ENCODE measurements at regions not wholly inside any gene's neighbourhood (a gene's known extent, or its start where the extent isn't known, plus 50 kb on each side); places are given as distances from the start of the nearest gene placed in this dataset.

- TF ChIP-seq TCF12 (IDR thresholded peaks at IDR 0.05; ENCODE audit: low read depth) = no peak
- no peak for TF ChIP-seq NFIC (IDR thresholded peaks at IDR 0.05)
- TF ChIP-seq MAX (IDR thresholded peaks at IDR 0.05) = no peak
- TF ChIP-seq EP300 (IDR thresholded peaks at IDR 0.05; ENCODE audit: borderline replicate concordance) = no peak
- TF ChIP-seq CEBPB (IDR thresholded peaks at IDR 0.05) = no peak
- no peak for TF ChIP-seq TEAD4 (IDR thresholded peaks at IDR 0.05)
- TF ChIP-seq CREB1 (IDR thresholded peaks at IDR 0.05; ENCODE audit: low read depth) = no peak
- no peak for TF ChIP-seq FOXM1 (IDR thresholded peaks at IDR 0.05; ENCODE audit: borderline replicate concordance, low read depth)
- no peak for TF ChIP-seq TAF1 (IDR thresholded peaks at IDR 0.05; ENCODE audit: low read depth)
- TF ChIP-seq YY1 (IDR thresholded peaks at IDR 0.05; ENCODE audit: low read depth) = no peak
- no peak for TF ChIP-seq USF1 (IDR thresholded peaks at IDR 0.05)
- TF ChIP-seq RAD21 (IDR thresholded peaks at IDR 0.05; ENCODE audit: low read depth) = no peak
- no peak for TF ChIP-seq ZBTB7A (IDR thresholded peaks at IDR 0.05; ENCODE audit: low read depth)
- TF ChIP-seq REST (IDR thresholded peaks at IDR 0.05; ENCODE audit: low read depth) = no peak
- no peak for TF ChIP-seq EGR1 (IDR thresholded peaks at IDR 0.05)
These were observed 157.3 kb downstream of the RRAGB start for GRCh38 chrX:55874807-55875206.

- TF ChIP-seq RAD21 (IDR thresholded peaks at IDR 0.05; ENCODE audit: low read depth) (peak; percentile 15; the same call in 1 of the 2 replicates), EGR1 (IDR thresholded peaks at IDR 0.05) (peak; percentile 78), TCF12 (IDR thresholded peaks at IDR 0.05; ENCODE audit: low read depth) (0 out of 2 replicates have a peak, but pooled peaks have one; percentile 29), REST (IDR thresholded peaks at IDR 0.05; ENCODE audit: low read depth) (no peak), TAF1 (IDR thresholded peaks at IDR 0.05; ENCODE audit: low read depth) (no peak)
These were observed 190.5 kb downstream of the RRAGB start for GRCh38 chrX:55907968-55908607.

GRCh38 chrX:55908661-55909212, 191.2 kb downstream of the RRAGB start:
- TF ChIP-seq EGR1 (IDR thresholded peaks at IDR 0.05) (no peak), REST (IDR thresholded peaks at IDR 0.05; ENCODE audit: low read depth) (no peak), YY1 (IDR thresholded peaks at IDR 0.05; ENCODE audit: low read depth) (peak; percentile 63), TAF1 (IDR thresholded peaks at IDR 0.05; ENCODE audit: low read depth) (0 out of 2 replicates have a peak, but pooled peaks have one; percentile 27), FOXM1 (IDR thresholded peaks at IDR 0.05; ENCODE audit: borderline replicate concordance, low read depth) (no peak), RAD21 (IDR thresholded peaks at IDR 0.05; ENCODE audit: low read depth) (no peak), MAX (IDR thresholded peaks at IDR 0.05) (no peak), TCF12 (IDR thresholded peaks at IDR 0.05; ENCODE audit: low read depth) (no peak), CREB1 (IDR thresholded peaks at IDR 0.05; ENCODE audit: low read depth) (no peak), NFIC (IDR thresholded peaks at IDR 0.05) (no peak), TEAD4 (IDR thresholded peaks at IDR 0.05) (no peak), EP300 (IDR thresholded peaks at IDR 0.05; ENCODE audit: borderline replicate concordance) (no peak)

- TF ChIP-seq USF1 (IDR thresholded peaks at IDR 0.05) (no peak), TAF1 (IDR thresholded peaks at IDR 0.05; ENCODE audit: low read depth) (no peak), REST (IDR thresholded peaks at IDR 0.05; ENCODE audit: low read depth) (no peak), TCF12 (IDR thresholded peaks at IDR 0.05; ENCODE audit: low read depth) (no peak), RAD21 (IDR thresholded peaks at IDR 0.05; ENCODE audit: low read depth) (no peak), FOXM1 (IDR thresholded peaks at IDR 0.05; ENCODE audit: borderline replicate concordance, low read depth) (no peak), MAX (IDR thresholded peaks at IDR 0.05) (no peak), EP300 (IDR thresholded peaks at IDR 0.05; ENCODE audit: borderline replicate concordance) (no peak), TEAD4 (IDR thresholded peaks at IDR 0.05) (no peak), CEBPB (IDR thresholded peaks at IDR 0.05) (no peak), EGR1 (IDR thresholded peaks at IDR 0.05) (no peak), CREB1 (IDR thresholded peaks at IDR 0.05; ENCODE audit: low read depth) (no peak), ZBTB7A (IDR thresholded peaks at IDR 0.05; ENCODE audit: low read depth) (no peak), YY1 (IDR thresholded peaks at IDR 0.05; ENCODE audit: low read depth) (no peak), NFIC (IDR thresholded peaks at IDR 0.05) (no peak)
These were observed 202.0 kb downstream of the RRAGB start for GRCh38 chrX:55919367-55920221.
